ENCODE measurements at regions not wholly inside any gene's neighbourhood (a gene's known extent, or its start where the extent isn't known, plus 50 kb on each side); places are given as distances from the start of the nearest gene placed in this dataset.

DNA sequence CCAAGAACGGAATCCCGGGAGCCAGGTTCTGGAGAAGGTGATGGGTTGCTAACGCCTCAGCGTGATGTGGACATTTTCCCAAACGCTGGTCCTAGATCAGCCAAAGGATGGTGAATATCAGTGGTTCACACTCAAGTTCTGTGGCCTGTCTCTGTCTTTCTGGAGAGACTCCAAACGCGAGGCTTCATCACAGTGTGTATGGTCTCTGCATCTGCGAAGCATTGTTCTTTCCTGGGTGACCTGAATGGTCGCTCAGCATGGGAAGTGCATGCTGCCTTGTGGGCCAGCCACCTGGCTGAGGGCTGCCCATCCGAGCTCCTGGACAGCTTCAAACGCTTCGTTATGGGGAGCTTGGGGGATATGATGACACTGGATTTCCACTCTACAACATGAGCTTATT is 810.0 kb downstream of the TBC1D22A start:
- H3K4me2 ChIP-seq (ENCODE audit: low read depth, low read length): no peak overlapping the region
- H3K4me3 ChIP-seq (replicated peaks in 1 of 3; ENCODE audit: insufficient read depth in 1 of 3, low read depth in 2 of 3, low read length in 3 of 3): no peak overlapping the region
- no peaks in the 10 kb centered on the region for H4K20me1 ChIP-seq (ENCODE audit: insufficient read depth, low read length)
- TF ChIP-seq ZNF10 (CRISPR knock-in tag; IDR thresholded peaks at IDR 0.05; ENCODE audit: borderline replicate concordance, low read depth) (no peak), ZNF501 (CRISPR knock-in tag; IDR thresholded peaks at IDR 0.05) (no peak), ZNF441 (CRISPR knock-in tag; IDR thresholded peaks at IDR 0.05; ENCODE audit: borderline replicate concordance) (no peak), SMC3 (IDR thresholded peaks at IDR 0.05; ENCODE audit: low read length) (no peak), ZNF557 (CRISPR knock-in tag; IDR thresholded peaks at IDR 0.05) (no peak), ZNF136 (CRISPR knock-in tag; IDR thresholded peaks at IDR 0.05; ENCODE audit: low read depth) (no peak)
- TF ChIP-seq, protein P1, sequence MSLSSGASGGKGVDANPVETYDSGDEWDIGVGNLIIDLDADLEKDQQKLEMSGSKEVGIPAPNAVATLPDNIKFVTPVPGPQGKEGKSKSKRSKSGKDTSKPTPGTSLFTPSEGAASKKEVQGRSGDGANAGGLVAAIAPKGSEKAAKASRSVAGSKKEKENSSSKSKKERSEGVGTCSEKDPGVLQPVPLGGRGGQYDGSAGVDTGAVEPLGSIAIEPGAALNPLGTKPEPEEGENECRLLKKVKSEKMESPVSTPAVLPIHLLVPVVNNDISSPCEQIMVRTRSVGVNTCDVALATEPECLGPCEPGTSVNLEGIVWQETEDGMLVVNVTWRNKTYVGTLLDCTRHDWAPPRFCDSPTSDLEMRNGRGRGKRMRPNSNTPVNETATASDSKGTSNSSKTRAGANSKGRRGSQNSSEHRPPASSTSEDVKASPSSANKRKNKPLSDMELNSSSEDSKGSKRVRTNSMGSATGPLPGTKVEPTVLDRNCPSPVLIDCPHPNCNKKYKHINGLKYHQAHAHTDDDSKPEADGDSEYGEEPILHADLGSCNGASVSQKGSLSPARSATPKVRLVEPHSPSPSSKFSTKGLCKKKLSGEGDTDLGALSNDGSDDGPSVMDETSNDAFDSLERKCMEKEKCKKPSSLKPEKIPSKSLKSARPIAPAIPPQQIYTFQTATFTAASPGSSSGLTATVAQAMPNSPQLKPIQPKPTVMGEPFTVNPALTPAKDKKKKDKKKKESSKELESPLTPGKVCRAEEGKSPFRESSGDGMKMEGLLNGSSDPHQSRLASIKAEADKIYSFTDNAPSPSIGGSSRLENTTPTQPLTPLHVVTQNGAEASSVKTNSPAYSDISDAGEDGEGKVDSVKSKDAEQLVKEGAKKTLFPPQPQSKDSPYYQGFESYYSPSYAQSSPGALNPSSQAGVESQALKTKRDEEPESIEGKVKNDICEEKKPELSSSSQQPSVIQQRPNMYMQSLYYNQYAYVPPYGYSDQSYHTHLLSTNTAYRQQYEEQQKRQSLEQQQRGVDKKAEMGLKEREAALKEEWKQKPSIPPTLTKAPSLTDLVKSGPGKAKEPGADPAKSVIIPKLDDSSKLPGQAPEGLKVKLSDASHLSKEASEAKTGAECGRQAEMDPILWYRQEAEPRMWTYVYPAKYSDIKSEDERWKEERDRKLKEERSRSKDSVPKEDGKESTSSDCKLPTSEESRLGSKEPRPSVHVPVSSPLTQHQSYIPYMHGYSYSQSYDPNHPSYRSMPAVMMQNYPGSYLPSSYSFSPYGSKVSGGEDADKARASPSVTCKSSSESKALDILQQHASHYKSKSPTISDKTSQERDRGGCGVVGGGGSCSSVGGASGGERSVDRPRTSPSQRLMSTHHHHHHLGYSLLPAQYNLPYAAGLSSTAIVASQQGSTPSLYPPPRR (CRISPR knock-in tag; IDR thresholded peaks at IDR 0.05; ENCODE audit: borderline replicate concordance): no peak
- TF ChIP-seq, protein P2, sequence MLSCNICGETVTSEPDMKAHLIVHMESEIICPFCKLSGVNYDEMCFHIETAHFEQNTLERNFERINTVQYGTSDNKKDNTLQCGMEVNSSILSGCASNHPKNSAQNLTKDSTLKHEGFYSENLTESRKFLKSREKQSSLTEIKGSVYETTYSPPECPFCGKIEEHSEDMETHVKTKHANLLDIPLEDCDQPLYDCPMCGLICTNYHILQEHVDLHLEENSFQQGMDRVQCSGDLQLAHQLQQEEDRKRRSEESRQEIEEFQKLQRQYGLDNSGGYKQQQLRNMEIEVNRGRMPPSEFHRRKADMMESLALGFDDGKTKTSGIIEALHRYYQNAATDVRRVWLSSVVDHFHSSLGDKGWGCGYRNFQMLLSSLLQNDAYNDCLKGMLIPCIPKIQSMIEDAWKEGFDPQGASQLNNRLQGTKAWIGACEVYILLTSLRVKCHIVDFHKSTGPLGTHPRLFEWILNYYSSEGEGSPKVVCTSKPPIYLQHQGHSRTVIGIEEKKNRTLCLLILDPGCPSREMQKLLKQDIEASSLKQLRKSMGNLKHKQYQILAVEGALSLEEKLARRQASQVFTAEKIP (CRISPR knock-in tag; IDR thresholded peaks at IDR 0.05; ENCODE audit: borderline replicate concordance): no peak
- no peak overlapping the region for H2AFZ ChIP-seq (ENCODE audit: low read length)
- H3K4me1 ChIP-seq (ENCODE audit: insufficient read depth, low read length): no peaks in the 10 kb centered on the region
- in situ Hi-C loops (cut with HindIII; ENCODE audit: extremely low pct_ligation_motif_present, low pct_unique_long_range_greater_than_20kb): no loop called here
- ChIA-PET CTCF (ENCODE audit: low intra/inter-chr PET ratio, low total read pairs) (no interaction called here), POLR2A (no interaction called here)
- FAIRE-seq (no peak), DNase-seq (ENCODE audit: low spot score) (no peak), ATAC-seq (no peak)
- no peaks in the 10 kb centered on the region for H3K9me3 ChIP-seq (ENCODE audit: low read length)
- peaks cover 2 to 12% of the 10 kb centered on the region in 2 experiments; a peak in 3 of 5 replicates for H3K27me3 ChIP-seq (ENCODE audit: control insufficient read depth in 1 of 2, insufficient read depth in 2 of 2, low read length in 2 of 2)
- H3K36me3 ChIP-seq (replicated peaks in 1 of 2; ENCODE audit: control insufficient read depth in 1 of 2, insufficient read depth in 2 of 2, low read length in 2 of 2): no peaks in the 10 kb centered on the region
- 1% methylated on average over 8 of the region's 12 CpGs for WGBS (ENCODE audit: low lambda C conversion rate)
- H3K27ac ChIP-seq (ENCODE audit: extremely low read length, insufficient read depth, low read length): no peak overlapping the region
- intact Hi-C loops (cut with micrococcal nuclease; ENCODE audit: unreplicated experiment): no loop called here
- BruUV-seq (replicated peaks): no TSS peak
- H3K79me2 ChIP-seq (ENCODE audit: insufficient read depth, low read length): no peaks in the 10 kb centered on the region
- no peak overlapping the region for H3K9ac ChIP-seq (ENCODE audit: insufficient read depth, low read depth, low read length)

Data from HepG2 (cell line).